Skeletal muscle satellite cell (primary cell): ENCODE measurements at regions not wholly inside any gene's neighbourhood (a gene's known extent, or its start where the extent isn't known, plus 50 kb on each side); places are given as distances from the start of the nearest gene placed in this dataset.

Experiments
- H3K27me3 ChIP-seq: 2 replicates; pipeline ENCODE4 v1.7.0; 2013; ENCODE audit warnings: low read length; ENCODE audit not compliant: control insufficient read depth, insufficient read depth
- H3K36me3 ChIP-seq: 2 replicates; pipeline ENCODE4 v1.7.0; 2013; ENCODE audit warnings: mild to moderate bottlenecking, control low read depth, low read length; ENCODE audit not compliant: insufficient read depth
- H3K4me1 ChIP-seq: 2 replicates; pipeline ENCODE4 v1.7.0; 2013; ENCODE audit warnings: low read length; ENCODE audit not compliant: control insufficient read depth, insufficient read depth
- H3K4me2 ChIP-seq: 2 replicates; pipeline ENCODE4 v1.7.0; 2013; ENCODE audit warnings: mild to moderate bottlenecking, low read length
- H3K4me3 ChIP-seq: 2 replicates; pipeline ENCODE4 v1.7.0; 2013; ENCODE audit warnings: low read length
- H3K9ac ChIP-seq: 2 replicates; pipeline ENCODE4 v1.7.0; 2013; ENCODE audit warnings: mild to moderate bottlenecking, low read depth, low read length, moderate library complexity
- H3K9me3 ChIP-seq: replicated peaks from 2 replicates; pipeline ENCODE4 v1.7.0; 2013; ENCODE audit warnings: mild to moderate bottlenecking, control low read depth, low read length

DNA sequence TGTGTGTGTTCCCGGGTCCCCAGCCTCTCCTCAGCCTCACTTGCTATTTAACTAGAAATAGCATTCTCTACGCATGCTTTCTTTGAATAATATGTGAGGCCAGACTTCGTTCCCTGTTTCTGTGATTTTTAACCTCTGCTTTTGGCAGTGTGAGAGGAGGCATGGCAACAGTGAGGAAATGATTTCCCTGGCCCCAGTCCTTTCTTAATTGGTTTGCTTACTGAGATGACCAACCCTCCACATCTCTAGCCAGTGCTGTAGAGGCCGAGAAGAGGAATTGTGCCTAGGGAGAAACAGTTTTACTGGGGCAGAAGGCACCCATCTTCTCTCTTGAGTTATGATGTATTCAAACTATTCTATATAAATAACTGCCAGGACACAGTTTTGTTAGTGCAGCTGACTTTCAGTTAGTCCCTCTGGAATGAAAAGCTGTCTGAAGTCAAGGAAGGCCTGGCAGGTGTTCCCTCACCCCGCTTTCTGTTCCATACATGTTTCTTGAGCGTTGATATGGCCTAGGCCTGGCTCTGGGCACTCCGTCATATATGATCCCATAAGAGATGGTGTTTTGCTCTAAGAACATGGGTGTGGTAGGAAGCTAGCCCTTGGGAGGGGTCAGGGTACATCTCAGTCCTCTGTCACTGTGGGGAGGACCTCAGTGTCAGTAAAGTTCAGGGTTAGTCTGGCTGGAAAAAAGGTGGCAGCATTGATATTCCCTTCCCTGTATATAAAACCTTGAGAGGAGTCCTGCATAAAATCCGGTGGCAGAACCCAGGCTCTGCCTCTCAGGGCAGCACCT lies 73.7 kb upstream of the NPAS1 start:
- peak overlapping the region; percentile 70 for H3K4me2 ChIP-seq
- H3K9ac ChIP-seq: peak overlapping the region; percentile 58
- H3K9me3 ChIP-seq: no peaks in the 10 kb centered on the region
- H3K36me3 ChIP-seq: no peaks in the 10 kb centered on the region
- peaks cover 38% of the 10 kb centered on the region for H3K4me1 ChIP-seq
- H3K27me3 ChIP-seq: no peaks in the 10 kb centered on the region
- H3K4me3 ChIP-seq: peak overlapping the region; percentile 26

DNA sequence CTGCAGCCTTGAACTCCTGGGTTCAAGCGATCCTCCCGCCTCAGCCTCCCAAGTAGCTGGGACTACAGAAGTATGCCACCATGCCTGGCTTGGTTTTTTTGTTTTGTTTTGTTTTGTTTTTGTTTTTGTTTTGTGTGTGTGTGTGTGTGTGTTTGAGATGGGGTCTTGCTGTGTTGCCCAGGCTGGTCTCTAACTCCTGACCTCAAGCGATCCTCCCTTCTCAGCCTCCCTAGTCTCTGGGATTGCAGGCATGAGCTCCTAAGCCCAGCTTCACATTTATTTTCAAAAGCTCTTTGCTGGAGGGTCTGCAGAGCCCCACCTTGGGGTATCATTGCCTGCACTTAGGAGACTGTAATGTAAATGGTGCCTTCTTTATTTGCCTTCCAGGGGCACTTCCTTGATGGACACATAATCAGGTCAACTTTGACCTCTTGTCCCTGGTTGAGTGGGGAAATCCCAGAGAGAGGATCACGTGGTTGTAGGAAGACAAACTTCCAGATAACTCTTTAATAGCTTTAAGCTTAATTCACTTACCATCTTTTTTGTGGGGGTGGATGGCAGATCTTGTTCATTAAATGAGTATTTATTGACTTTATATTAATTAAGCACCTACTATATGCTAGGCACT lies 72.9 kb upstream of the NPAS1 start:
- no peaks in the 10 kb centered on the region for H3K36me3 ChIP-seq
- H3K4me1 ChIP-seq: peaks cover 46% of the 10 kb centered on the region
- no peaks in the 10 kb centered on the region for H3K27me3 ChIP-seq
- no peaks in the 10 kb centered on the region for H3K9me3 ChIP-seq
- H3K4me3 ChIP-seq: no peak overlapping the region
- H3K9ac ChIP-seq: no peak overlapping the region
- no peak overlapping the region for H3K4me2 ChIP-seq

DNA sequence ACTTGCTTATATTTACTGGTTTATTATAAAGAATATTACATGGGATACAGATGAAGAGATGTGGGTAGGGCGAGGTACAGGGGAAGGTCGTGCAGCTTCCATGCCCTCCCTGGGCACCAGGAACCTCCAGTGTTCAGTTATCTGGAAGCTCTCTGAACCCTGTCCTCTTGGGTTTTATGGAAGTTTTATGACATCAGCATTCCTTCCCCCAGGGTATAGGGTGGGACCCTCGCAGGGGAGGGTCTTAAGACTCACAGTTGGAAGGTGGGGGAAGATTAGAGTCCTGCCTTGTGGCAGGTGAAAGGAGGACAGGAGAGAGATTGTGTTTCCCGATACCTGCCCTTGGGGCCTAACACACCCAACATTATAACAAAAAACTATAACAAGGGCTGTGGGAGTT lies 71.8 kb upstream of the NPAS1 start:
- Histone ChIP-seq H3K9me3 (no peaks in the 10 kb centered on the region), H3K27me3 (no peaks in the 10 kb centered on the region), H3K36me3 (peaks cover under 1% of the 10 kb centered on the region), H3K4me3 (no peak overlapping the region), H3K4me1 (peaks cover 56% of the 10 kb centered on the region), H3K4me2 (no peak overlapping the region), H3K9ac (no peak overlapping the region)

DNA sequence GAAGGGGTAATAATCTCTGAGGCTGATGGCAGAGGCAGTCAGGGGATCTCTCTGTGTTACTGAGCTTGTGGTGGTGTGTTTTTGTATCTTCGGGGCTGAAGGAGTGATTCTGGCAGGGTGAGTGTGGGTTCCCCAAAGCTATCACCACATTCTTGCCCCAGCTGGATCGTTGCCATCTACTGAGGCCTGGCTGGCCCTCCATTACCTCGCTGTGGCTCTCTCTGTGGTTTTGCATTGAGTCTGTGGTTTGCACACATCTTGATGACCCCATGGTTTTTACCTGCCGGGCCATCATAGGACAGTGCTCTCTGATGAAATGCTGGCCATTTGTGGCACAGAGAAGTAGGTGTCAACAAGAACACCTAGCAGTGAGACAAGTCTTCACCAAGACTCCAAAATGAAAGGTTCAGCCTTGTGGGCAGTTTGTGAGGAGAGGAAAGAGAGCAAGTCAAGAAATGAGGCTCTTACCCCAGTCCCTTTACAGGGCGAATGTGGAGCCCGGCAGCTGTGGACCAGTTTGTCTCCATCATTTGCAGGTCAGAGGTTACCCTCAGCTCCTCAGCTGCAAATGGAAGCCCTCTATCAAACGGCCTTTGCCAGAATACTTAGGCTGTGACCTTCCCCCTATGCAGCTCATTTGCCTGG lies 69.0 kb upstream of the NPAS1 start:
- Histone ChIP-seq H3K9me3 (no peaks in the 10 kb centered on the region), H3K27me3 (no peaks in the 10 kb centered on the region), H3K4me1 (peaks cover 53% of the 10 kb centered on the region), H3K9ac (peak overlapping the region; percentile 40), H3K4me3 (peak overlapping the region; percentile 3), H3K4me2 (peak overlapping the region; percentile 56), H3K36me3 (peaks cover 13% of the 10 kb centered on the region)

DNA sequence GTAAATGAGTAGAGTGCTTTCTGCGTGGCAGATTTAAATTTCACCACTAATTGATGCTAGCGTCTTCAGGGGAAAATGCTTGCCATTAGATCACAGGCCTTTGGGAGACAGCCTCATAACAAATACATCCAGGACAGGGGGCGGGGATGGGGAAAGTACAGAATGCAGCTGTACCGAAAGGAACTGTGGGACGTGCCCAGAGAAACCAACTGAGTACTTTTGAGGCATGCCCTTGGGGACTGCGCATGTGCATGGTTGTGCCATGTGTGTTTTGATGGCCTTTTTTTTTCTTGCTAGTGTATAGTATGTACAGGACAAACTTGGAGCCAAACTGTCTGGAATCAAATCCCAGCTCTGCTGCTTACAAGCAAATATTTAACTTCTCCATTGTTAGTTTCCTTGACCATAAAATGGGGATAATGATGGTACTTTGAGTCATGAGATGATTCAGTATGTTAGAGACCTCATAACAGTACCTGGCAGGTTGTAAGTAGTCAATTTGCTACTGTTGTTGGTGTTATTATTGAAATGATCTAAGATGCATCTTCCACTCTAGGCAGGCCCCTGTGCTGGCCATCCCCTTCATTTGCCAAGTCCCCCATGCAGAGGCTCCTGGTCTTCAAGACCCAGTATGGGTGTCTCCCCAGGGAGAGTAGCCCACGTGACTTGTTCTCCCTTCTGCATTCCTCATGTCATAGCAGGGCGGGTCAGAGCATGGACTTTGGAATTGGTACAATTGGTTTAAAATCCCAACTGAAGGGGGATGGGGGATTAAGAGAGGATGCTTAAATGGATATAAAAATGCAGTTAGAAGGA lies 68.3 kb upstream of the NPAS1 start:
- Histone ChIP-seq H3K9me3 (no peaks in the 10 kb centered on the region), H3K9ac (peak overlapping the region; percentile 40), H3K4me2 (peak overlapping the region; percentile 56), H3K36me3 (peaks cover 13% of the 10 kb centered on the region), H3K27me3 (no peaks in the 10 kb centered on the region), H3K4me3 (peak overlapping the region; percentile 19), H3K4me1 (peaks cover 51% of the 10 kb centered on the region)

DNA sequence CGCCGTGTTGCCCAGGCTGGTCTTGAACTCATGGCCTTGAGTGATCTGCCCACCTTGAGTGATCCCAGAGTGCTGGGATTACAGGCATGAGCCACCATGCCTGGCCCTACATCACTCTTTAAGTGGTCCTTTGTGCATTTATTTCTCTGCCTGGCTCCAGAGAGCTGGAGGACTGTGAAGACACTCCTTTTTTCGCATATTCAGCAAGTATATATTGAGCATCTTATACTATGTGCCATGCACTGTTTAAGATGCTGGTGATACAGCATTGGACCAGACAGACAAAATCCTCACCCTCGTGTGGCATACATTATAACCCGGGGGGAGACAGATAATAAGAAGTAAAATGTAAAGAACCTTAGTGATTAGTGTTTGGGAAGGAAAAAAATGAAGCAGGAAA lies 66.8 kb upstream of the NPAS1 start:
- Histone ChIP-seq H3K4me1 (peaks cover 51% of the 10 kb centered on the region), H3K4me3 (no peak overlapping the region), H3K9me3 (no peaks in the 10 kb centered on the region), H3K27me3 (no peaks in the 10 kb centered on the region), H3K9ac (no peak overlapping the region), H3K36me3 (peaks cover 16% of the 10 kb centered on the region), H3K4me2 (no peak overlapping the region)

DNA sequence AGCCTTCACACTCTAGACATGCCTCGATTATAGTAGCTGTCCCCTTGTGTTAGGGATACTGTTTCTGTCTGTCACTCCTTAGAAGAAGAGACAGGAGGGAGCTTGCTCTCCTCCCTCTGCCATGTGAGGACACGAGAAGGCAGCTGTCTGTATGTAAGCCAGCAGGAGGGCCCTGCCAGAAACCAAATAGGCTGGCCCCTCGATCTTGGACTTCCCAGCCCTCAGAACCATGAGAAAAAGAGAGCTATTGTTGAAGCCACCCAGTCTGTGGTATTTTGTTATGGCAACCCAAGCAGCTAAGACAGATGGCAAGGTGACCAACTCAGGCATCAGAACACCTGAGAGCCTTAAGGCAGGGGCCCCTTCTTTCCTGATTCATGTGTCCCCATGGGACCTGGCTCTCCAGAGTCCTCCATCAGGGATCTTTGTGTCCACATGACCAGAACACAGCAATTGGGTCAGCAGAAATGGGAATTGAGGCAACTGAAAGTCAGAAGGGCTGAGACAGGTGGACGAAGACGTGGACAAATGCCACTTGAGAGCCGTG lies 65.6 kb upstream of the NPAS1 start:
- H3K4me3 ChIP-seq: no peak overlapping the region
- H3K9ac ChIP-seq: no peak overlapping the region
- no peaks in the 10 kb centered on the region for H3K9me3 ChIP-seq
- peaks cover 60% of the 10 kb centered on the region for H3K4me1 ChIP-seq
- H3K4me2 ChIP-seq: no peak overlapping the region
- peaks cover 16% of the 10 kb centered on the region for H3K36me3 ChIP-seq
- no peaks in the 10 kb centered on the region for H3K27me3 ChIP-seq

DNA sequence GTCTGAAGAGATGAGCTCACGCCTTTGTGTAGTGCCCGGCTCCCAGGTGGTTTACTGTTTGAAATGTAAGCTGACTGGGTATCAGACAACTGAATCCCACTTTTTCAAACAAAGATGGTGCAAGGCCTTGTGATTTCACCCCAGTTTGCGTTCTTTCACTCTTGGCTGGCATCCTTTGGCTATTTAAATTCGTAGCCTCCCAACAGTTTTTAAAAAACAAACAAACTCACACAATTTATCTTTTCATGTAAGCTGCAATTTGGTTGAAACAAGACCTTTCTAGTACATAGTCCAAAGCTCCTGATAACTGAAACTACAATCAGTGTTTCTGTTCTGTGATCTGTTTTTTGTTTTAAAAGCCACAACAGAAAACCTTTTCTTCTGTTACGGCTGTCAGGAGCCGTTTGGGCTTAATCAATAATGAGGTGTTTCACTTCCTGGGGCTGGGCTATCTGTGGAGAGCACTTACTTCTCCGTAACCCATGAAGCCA lies 65.1 kb upstream of the NPAS1 start:
- peaks cover 16% of the 10 kb centered on the region for H3K36me3 ChIP-seq
- peaks cover 56% of the 10 kb centered on the region for H3K4me1 ChIP-seq
- H3K27me3 ChIP-seq: no peaks in the 10 kb centered on the region
- H3K9ac ChIP-seq: no peak overlapping the region
- H3K4me3 ChIP-seq: no peak overlapping the region
- H3K9me3 ChIP-seq: no peaks in the 10 kb centered on the region
- no peak overlapping the region for H3K4me2 ChIP-seq

DNA sequence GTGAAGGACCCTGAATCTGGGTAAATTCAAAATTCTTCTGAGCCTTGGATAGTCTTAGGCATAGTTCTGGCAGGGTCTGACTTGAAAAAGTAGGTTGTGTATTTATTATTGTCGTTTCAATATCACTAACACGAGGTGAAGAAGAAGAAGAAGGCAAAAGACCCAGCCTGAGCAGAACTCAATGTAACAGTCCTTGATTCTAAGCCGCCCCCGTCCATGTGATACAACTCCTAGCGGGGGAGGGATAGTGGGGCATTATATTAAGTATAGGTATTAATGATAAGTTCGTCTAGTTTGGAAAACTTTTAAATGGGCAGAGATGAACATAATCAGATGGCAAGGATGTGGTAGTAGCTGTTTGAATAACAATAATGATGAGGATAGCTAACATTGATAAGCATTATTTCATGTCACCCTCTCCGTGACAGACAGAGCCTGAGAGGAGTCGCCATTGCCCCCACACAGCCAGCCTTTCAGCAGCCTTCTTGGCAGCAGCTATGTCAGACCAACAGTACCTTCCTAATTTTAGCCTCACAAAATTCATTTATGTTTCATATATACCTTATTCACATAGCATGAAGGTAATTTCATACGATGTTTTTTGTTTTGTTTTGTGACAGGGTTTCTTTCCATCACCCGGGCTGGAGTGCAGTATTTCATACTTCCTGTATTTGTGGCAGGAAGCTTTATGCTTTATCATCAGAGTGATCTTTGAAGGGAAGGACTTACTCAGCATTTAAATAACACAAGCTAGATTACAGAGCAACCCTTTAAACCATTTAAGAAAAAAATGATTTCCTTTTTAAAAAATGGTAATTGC lies 64.4 kb upstream of the NPAS1 start:
- Histone ChIP-seq H3K27me3 (no peaks in the 10 kb centered on the region), H3K4me1 (peaks cover 53% of the 10 kb centered on the region), H3K9ac (peak overlapping the region; percentile 13), H3K4me2 (peak overlapping the region; percentile 41), H3K36me3 (peaks cover 16% of the 10 kb centered on the region), H3K4me3 (peak overlapping the region; percentile 2), H3K9me3 (no peaks in the 10 kb centered on the region)

DNA sequence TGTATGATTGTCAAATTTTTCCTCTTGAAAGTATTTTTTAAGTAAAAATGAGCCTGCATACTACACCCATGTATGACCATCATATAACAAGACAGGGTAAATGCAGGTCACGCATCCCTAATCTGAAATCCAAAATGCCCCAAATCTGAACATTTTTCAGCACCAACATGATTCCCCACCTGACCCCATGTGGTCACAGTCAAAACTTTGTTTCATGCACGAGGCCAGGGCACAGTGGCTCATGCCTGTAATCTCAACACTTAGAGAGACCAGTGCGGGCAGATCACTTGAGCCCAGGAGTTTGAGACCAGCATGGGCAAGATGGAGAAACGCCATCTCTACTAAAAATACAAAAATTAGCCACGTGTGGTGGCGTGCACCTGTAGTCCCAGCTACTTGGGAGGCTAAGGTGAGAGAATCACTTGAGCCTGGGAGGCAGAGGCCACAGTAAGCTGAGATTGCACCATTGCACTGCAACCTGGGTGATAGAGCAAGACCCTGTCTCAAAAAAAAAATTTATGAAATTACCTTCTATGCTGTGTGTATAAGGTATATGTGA lies 63.7 kb upstream of the NPAS1 start:
- H3K9ac ChIP-seq: peak overlapping the region; percentile 13
- no peaks in the 10 kb centered on the region for H3K9me3 ChIP-seq
- peaks cover 48% of the 10 kb centered on the region for H3K4me1 ChIP-seq
- no peaks in the 10 kb centered on the region for H3K27me3 ChIP-seq
- peak overlapping the region; percentile 41 for H3K4me2 ChIP-seq
- peaks cover 16% of the 10 kb centered on the region for H3K36me3 ChIP-seq
- H3K4me3 ChIP-seq: no peak overlapping the region
